HG02885 (cell line): ENCODE measurements at regions not wholly inside any gene's neighbourhood (a gene's known extent, or its start where the extent isn't known, plus 50 kb on each side); places are given as distances from the start of the nearest gene placed in this dataset.

Experiments used
- ATAC-seq: cut with Tn5 transposase; IDR thresholded peaks from one replicate; pipeline ENCODE4 v1.9.1; 2021; ENCODE audit warnings: mild to moderate bottlenecking; ENCODE audit not compliant: unreplicated experiment, poor library complexity

DNA sequence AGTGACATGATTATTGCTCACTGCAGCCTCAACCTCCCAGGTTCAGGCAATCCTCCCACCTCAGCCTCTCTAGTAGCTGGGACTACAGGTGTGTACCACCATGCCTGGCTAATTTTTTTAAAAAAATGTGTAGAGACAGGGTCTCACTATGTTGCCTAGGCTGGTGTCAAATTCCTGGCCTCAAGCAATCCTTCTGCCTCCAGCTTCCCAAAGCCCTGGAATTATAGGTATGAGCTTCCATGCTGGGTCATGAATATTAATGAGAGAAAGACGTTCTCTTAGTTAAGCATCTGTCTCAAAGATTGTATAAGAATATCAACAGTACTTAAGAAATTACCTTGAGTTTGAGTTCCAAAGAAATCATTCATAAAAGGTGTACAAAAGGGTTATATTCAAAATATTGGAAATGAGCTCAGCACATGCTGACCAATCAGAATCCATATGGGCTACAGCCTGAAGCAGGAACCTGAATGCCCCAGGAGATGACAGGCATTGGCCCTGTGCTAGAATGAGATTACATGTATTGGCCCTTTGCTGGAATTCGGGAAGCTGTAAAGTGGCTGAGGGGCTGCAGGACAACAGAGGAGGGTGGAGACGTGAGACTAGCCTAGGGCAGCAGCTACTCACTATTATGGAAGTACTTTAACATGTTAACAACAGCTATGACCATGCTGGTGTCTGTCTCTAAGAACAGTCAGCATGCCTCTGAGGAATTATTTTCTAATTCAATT lies 157.0 kb upstream of the CPNE8 start:
- ATAC-seq = no peak

DNA sequence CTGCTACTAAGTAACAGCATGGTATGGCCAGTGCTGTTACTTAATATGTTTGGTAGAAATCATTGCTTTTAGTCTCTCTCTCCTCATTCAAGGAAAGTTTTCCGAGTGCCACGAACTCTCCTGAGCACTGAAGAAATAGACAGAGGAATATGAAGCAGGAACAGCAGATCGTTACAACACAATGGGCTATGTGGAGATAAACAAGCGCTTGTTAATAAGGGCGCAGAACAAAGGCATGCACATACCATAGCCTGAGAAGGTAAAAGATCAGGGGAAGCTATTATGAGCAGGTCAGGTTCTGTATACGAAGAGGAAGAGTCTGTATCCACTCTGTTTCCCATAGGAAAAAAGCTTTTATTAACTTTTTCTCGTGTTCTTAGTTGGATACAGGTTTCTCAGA lies 156.2 kb upstream of the CPNE8 start:
- no peak for ATAC-seq

DNA sequence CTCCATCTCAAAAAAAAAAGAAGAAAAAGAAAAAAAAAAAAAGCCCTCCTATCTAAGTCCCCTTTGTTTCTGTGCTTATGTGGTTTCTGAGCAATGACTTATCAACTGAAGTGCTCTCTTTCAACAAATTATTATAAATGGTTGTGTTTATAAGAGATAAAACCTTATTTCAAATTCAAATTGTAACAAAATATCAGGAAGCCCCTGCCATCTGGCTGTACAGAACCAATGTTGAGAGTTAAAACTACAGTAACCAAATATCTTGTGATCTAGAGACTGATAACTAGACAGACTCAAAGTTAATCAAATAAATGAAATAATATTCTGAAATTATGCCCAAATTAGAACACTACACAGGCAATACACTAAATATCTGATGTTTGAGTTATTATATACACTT lies 143.0 kb upstream of the CPNE8 start:
- no peak for ATAC-seq

DNA sequence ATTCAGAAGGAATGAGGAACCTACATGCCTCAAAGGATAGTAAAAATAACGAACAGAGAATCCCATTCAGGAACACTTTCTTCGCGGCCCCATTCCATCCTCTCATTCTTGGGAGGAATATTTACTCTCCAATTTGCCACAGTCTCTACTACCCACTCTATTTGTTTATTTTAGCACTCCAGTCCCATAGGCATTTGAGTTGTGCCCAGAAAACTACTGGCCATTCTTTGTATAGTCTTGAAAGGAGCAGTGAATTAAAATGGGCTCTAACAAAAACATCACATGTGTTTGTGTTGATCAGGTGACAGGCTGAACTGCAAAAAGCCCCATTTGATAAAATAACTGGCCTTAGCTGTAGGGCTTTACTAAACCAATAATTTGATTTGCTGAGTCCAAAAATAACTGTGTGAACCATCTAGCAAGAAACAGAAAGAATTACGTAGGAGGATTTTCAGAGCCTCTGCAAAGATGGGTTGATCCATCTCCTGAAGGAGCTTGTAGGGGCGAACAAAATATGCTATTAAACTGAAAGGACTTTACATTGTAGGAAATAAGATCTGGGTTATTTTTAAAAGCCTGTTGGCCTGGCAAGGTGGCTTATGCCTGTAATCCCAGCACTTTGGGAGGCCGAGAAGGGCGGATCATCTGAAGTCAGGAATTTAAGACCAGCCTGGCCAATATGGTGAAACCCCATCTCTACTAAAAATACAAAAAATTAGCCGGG lies 142.3 kb upstream of the CPNE8 start:
- ATAC-seq = no peak

DNA sequence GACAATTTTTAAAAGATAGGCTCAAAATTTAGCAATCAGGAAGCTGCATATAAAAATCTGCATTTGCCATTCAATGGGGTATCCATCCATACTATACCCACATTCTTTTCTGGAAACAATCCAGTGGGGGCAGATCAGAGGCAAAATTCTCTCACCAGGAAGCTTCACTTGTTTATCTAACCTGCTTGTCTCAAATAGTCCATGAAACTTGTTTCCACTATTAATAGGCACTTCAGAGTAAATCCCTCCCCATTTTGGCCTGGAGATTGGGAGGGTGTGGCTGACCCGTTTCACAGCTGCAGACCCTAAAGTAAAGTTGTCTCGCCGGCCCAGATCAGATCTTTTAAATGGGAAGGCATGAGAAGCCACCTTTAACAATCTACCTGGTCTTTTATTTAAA lies 139.4 kb upstream of the CPNE8 start:
- no peak for ATAC-seq

DNA sequence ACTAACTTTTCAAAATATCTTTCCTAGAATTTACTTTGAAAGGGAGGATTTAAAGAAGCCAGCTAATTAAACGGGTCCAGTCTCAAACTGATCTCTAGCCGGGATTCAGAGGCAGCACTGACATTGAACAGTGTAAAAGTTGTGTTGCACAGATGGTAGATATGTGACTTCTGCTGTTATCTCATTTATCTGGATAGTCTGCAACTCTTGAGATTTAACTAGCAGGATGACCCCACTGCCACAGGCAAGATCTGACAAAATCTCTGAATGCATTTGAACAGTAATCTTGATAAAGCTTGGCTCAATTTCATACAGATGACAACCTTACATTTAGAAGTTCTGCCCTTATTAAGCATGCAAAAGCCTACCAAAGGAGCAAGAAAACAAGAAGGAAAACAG lies 138.0 kb upstream of the CPNE8 start:
- no peak for ATAC-seq

DNA sequence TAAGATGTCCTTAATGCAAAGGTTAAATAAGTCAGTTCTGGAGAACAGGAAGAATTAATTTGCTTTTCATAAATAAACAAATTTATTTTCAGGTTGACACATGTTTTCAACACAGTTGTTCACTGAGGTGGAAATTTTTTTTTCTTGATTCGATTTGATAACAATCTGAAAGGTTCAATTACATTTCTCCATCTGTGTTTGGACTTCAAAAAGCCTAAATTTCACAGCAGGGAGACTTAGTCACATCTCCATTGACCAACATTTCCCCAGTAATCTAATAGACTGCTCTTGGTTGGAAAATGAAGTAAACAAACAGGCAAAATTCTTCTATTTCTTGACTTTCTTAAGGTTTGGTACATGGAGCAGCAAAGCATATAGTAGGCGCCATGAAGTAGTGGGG lies 134.9 kb upstream of the CPNE8 start:
- no peak for ATAC-seq

DNA sequence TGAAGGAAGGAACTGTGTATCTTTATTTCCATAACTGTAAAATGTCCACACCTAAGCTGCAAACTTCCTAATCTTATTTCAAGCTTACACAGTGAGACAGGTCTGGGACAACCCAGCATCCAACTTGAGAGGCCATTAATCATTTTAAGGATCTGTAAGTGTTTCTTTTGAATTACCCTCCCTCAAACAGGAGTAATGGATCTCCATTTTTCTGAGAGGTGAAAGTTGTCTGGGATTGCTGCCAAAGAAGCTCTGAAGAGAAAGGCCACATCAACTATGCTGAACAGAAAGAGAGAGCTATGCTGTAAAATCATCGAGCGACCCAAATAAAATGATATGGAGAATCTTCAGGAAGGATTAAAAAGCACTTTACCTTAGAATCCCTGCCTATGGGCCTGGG lies 131.7 kb upstream of the CPNE8 start:
- ATAC-seq = no peak

DNA sequence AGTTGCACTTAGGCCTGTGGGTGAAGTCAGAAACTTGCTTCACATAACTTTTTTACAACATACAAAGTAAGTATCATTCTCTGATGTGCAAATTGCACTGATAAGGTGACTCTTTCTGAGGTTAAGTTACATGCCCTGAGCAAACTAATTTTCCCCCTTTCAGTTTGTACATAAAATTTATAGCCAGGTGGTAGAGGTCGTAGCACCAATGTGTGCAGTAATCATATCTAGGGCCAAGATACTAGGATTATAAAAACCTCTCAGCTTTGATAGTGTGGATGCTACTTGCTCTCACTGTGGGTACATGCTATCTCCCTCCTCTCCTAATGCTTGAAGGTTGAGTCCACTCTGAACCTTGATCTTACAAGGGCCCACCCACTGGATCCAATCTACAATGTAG lies 130.7 kb upstream of the CPNE8 start:
- ATAC-seq = no peak

DNA sequence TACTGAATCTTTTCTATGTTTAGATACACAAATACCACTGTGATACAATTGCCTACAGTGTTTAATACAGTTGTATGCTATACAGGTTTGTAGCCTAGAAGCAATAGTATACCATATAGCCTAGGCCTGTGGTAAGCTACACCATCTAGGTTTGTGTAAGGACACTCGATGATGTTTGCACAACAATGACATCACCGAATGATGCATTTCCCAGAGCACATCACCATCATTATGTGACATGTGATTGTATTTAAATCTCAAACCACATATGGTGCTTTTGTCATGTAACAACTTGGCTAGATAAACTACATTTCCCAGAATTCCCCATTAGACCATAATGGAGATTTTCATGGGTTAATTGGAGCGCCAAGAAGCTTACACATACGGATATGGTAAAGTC lies 128.4 kb upstream of the CPNE8 start:
- ATAC-seq = no peak

DNA sequence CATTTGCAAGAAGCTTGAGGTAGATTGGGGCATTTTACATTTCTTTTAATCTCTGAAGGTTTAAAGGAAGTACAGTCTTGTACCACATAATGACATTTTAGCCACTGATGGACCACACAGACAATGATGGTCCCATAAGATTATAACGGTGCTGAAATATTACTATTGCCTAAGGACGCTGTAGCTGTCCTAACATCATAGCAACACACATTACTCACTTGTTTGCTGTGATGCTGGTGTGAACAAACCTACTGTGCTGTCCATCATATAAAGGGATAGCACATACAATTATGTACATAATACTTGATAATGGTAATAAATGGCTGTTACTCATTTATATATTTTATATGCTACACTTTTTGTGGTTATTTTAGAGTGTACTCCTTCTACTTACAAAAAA lies 127.1 kb upstream of the CPNE8 start:
- ATAC-seq = no peak

DNA sequence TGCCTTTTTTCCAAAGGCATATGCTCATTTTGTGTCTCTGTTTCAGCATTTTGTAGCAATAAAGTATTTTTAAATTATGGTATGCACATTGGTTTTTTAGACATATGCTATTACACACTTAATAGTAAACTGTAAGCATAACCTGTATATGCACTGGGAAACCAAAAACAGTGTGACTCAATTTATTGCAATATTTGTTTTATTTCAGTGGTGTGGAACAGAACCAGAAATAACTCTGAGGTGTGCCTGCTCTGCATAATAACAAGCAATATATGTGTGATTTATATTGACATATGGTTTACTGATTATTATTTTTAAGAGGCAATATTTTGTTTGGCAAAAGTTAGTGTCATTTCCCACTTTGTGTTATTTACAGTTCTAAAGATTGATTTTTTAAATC lies 126.6 kb upstream of the CPNE8 start:
- no peak for ATAC-seq

DNA sequence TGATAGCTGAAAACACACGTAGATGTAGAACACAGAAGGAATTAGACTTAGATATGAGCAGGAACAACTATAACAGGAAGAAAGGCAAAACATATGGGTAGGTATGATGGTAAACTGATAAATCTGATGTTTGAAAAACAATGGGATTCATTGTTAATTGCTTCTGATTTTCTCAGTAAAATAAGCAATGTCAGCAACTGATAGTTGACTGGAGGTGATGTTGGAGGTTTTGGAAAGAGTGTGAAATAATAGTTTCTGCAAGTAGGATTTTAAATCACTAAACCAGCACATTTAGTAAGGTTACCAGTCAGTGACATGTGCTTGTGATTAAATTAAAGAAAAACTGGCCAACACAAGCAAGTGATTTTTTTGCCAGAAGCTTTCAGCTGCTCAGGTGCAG lies 123.0 kb upstream of the CPNE8 start:
- no peak for ATAC-seq

DNA sequence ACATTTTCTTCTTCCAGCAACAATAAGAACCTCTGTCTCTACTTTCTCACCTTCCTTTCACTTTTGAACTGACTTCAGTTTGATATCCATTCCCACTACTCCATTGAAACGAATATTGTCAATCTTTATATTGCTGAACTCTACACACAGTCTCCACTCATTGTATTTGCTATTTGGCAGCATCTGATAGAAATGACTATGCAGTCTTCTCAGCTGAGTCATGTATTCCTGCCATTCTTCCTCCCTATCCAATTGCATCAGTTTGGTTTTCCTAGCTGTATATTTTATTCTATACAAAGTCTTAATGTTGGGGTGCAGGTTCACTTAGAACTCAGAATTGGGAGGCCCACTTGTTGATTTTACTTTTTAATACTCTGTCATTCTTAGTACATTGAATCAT lies 107.5 kb upstream of the CPNE8 start:
- no peak for ATAC-seq

DNA sequence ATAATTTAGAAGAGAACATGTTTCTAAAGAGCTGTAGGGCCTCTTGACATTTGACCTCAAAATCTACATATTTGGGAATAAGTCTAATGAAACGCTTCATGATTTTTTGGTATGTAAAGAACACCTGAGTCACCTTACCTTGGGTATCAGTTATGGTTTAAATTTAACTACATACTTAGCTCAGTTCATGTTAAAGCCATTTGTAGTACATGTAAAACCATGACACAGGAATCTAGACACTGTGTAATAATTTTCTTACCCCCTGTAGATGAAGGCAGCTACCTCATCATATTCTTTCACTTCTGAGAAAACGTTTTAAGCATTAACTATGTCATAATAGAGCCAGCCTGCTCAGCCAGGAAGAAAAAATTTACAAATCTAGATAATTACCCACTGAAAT lies 105.8 kb upstream of the CPNE8 start:
- no peak for ATAC-seq

DNA sequence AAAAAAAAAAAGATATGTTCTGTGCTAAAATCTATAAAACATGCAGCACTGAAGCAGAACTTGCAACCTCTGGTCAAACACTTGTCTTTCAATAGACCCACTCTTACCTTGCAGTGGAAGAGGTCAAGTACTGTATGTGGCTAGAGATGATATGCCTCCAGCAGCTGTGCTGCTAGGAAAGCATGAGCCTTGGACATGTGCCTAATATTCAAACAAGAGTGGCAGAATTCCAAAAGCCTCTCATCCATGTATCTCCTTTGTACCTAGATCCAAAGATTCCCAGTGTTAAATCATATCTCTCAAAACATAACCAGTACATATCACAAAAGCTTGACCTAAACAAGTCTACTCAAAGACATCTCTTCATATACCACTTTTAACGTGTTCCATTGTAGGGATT lies 105.0 kb upstream of the CPNE8 start:
- no peak for ATAC-seq

DNA sequence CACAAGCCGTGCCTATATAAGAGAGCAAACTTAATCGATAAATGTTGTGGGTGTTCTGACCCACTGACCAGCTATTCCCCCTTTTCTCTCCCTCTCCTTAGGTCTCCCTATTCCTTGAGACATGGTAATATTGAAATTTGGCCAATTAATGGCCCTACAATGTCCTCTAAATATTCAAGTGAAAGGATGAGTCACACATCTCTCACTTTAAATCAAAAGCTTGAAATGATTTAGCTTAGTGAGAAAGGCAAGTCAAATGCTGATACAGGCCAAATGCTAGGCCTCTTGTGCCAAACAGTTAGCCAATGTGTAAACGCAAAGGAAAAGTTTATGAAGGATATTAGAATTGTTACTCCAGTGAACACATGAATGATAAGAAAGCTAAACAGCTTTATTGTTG lies 102.2 kb upstream of the CPNE8 start:
- ATAC-seq = no peak

DNA sequence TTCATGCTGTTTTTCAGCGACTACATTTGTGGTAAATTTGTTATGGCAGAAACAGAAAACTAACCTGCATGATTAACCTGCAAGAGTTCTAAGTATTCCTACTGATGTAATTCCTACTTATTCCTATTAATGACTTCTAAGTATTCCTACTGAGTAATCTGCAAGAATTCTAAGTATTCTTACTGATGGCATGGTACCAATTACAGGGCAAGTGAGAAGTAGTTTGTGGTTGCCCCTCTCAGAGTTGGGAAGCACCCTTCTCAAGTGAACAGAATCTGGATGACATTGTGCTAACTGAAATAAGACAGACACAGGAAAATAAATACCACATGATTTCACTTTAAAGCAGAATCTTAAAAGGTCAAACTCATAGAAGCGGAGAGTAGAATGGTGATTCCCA lies 100.9 kb upstream of the CPNE8 start:
- ATAC-seq = no peak

DNA sequence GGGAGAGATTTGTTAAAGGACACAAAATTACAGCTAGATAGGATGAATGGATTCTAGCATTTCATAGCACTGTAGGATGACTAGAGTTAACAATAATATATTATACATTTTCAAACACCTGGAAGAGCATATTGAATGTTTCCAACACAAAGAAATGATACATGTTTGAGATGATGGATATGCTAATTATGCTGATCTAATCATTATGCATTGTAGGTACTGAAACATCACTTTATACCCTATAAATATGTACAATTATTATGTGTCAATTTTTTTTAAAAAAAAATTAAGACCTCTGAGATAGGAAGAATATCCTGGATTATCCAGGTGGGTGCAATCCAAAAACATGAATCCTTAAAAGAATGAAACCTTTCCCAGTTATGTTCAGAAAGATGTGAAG lies 100.3 kb upstream of the CPNE8 start:
- ATAC-seq = no peak

DNA sequence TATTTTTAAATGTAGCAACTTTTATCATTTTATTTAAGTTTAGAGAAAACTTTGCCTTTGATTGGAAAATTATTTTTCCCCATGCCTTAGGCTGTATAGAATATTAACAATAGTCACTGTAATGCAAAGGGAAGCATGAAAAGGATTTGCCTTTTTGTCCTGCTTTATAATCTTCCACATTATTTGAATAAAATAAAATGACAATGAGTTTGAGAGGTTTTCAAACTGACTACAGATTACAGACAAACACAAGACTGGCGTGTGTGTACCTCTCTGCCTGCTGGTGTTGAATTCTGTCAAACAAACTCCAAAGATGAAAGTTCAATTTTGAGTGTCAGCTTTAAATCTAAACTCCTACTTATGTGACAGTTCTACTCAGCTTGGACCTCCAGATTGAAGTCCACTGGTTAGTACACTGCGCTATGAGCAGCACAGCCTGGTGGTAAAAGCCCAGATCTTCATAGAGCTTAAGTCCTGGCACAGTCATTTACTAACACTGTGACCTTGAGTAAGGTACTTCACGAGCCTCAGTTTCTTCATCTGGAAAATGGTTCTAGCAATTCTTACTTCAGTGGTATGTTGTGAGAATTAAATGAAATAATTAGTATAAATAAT lies 98.3 kb upstream of the CPNE8 start:
- ATAC-seq = no peak

DNA sequence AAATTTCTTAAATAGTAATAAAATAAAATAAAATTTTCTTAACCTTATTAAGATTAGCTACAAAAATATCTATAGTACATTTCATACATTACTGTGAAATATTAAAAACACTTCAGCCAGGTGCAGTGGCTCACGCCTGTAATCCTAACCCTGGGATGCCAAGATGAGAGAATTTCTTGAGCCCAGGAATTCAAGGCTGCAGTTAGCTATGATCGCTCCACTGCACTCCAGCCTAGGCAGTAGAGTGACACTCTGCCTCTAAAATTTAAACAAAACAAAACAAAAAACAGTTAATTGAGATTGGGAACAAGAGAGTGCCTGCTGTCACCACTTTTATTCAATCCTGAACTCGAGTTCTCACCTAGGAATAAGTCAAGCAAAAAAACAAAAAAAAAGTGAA lies 95.0 kb upstream of the CPNE8 start:
- no peak for ATAC-seq
